GM12878 (cell line): ENCODE measurements at regions not wholly inside any gene's neighbourhood (a gene's known extent, or its start where the extent isn't known, plus 50 kb on each side); places are given as distances from the start of the nearest gene placed in this dataset.

ENCODE experiments used
- CTCF ChIP-seq, 3 experiments: IDR thresholded peaks in 2 of 3; conservative IDR thresholded peaks in 1 of 3; 2 replicates each; pipeline ENCODE4 v1.5.1; 2011; ENCODE audit warnings: low read depth in 3 of 3, low read length in 3 of 3, mild to moderate bottlenecking in 3 of 3, control low read depth in 2 of 3, moderate library complexity in 2 of 3, inconsistent platforms in 1 of 3, mixed read lengths in 1 of 3; ENCODE audit not compliant: control insufficient read depth in 2 of 3, insufficient read depth in 1 of 3; ENCODE audit errors: extremely low read depth in 1 of 3
- FOXM1 ChIP-seq: IDR thresholded peaks from 2 replicates; pipeline ENCODE4 v1.6.1; 2012; ENCODE audit warnings: low read depth, mild to moderate bottlenecking, inconsistent platforms, low read length, moderate library complexity
- POLR2A ChIP-seq: IDR thresholded peaks from 2 replicates; pipeline ENCODE4 v1.6.1; 2011; ENCODE audit warnings: low read depth, mild to moderate bottlenecking, low read length
- POLR2AphosphoS5 ChIP-seq: IDR thresholded peaks from 2 replicates; pipeline ENCODE4 v1.6.1; 2011; ENCODE audit warnings: mild to moderate bottlenecking, low read length, inconsistent platforms

GRCh38 chr1:99481391-99481996, 164.4 kb upstream of the PALMD start:
- TF ChIP-seq POLR2A, result no peak
- TF ChIP-seq CTCF (IDR thresholded peaks at IDR 0.05 in 2 of 3, conservative IDR thresholded peaks at IDR 0.05 in 1 of 3; ENCODE audit: control insufficient read depth in 2 of 3, extremely low read depth in 1 of 3, insufficient read depth in 1 of 3, low read depth in 3 of 3, low read length in 3 of 3), result peak; percentile 62 to 71 (median 63)
- no peak for TF ChIP-seq FOXM1
- no peak for TF ChIP-seq POLR2AphosphoS5
